ENCODE measurements at regions not wholly inside any gene's neighbourhood (a gene's known extent, or its start where the extent isn't known, plus 50 kb on each side); places are given as distances from the start of the nearest gene placed in this dataset.

GRCh38 chr5:2205596-2206226, 323.0 kb upstream of the IRX4 start:
- TF ChIP-seq CTCF (conservative IDR thresholded peaks at IDR 0.05; ENCODE audit: low read depth in 2 of 2) (no peak), REST (IDR thresholded peaks at IDR 0.05; ENCODE audit: unreplicated experiment) (no peak), EZH2 (IDR thresholded peaks at IDR 0.05; ENCODE audit: low read depth, unreplicated experiment) (no peak), EZH2phosphoT487 (IDR thresholded peaks at IDR 0.05; ENCODE audit: unreplicated experiment) (no peak), POLR2AphosphoS5 (IDR thresholded peaks at IDR 0.05; ENCODE audit: low read depth) (no peak), ZNF114 (CRISPR knock-in tag; IDR thresholded peaks at IDR 0.05) (no peak), ZNF331 (CRISPR knock-in tag; IDR thresholded peaks at IDR 0.05; ENCODE audit: low read depth) (no peak), CREB1 (CRISPR knock-in tag; IDR thresholded peaks at IDR 0.05; ENCODE audit: low read depth) (no peak)

Measured in GM23338 (cell line).